ENCODE measurements at regions not wholly inside any gene's neighbourhood (a gene's known extent, or its start where the extent isn't known, plus 50 kb on each side); places are given as distances from the start of the nearest gene placed in this dataset.
"Not testable (repeated sequence)": the region's sequence is repeated elsewhere in the genome, so short reads cannot be mapped to it uniquely, and the experiment has no call there.

DNA sequence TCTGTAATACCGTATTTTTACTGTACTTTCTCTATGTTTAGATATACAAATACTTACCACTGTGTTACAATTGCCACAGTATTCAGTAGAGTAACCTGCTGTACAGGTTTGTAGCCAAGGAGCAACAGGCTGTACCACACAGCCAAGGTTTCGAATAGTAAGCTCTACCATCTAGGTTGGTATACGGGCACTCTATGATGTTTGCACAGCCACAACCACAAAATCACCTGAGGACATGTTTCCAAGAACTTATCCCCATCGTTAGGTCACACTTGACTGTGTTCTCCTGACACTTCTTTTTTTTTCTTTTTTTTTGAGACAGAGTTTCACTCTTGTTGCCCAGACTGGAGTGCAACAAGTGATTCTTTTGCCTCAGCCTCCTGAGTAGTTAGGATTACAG is 134.6 kb upstream of the TRIM24 start:
- ATAC-seq, result no peak
- WGBS, 4 donors, result 90 to 94% (median 92%) methylated on average over 4 of the region's 4 CpGs
- intact Hi-C loops (cut with DNase I), result no loop called here
- Histone ChIP-seq H3K27me3 (no peaks in the 10 kb centered on the region), H3K4me3 (no peak overlapping the region), H3K36me3 (no peaks in the 10 kb centered on the region), H3K27ac (no peak overlapping the region), H3K9me3 (peaks cover 0 to 24% (median 7%) of the 10 kb centered on the region in 12 donors), H3K4me1 (peaks cover 0 to 3% (median 0%) of the 10 kb centered on the region in 12 donors)
- no peak for TF ChIP-seq POLR2A (IDR thresholded peaks at IDR 0.05)
- TF ChIP-seq, protein P1, sequence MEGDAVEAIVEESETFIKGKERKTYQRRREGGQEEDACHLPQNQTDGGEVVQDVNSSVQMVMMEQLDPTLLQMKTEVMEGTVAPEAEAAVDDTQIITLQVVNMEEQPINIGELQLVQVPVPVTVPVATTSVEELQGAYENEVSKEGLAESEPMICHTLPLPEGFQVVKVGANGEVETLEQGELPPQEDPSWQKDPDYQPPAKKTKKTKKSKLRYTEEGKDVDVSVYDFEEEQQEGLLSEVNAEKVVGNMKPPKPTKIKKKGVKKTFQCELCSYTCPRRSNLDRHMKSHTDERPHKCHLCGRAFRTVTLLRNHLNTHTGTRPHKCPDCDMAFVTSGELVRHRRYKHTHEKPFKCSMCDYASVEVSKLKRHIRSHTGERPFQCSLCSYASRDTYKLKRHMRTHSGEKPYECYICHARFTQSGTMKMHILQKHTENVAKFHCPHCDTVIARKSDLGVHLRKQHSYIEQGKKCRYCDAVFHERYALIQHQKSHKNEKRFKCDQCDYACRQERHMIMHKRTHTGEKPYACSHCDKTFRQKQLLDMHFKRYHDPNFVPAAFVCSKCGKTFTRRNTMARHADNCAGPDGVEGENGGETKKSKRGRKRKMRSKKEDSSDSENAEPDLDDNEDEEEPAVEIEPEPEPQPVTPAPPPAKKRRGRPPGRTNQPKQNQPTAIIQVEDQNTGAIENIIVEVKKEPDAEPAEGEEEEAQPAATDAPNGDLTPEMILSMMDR (IDR thresholded peaks at IDR 0.05), result no peak
- DNase-seq, result no peak

DNA sequence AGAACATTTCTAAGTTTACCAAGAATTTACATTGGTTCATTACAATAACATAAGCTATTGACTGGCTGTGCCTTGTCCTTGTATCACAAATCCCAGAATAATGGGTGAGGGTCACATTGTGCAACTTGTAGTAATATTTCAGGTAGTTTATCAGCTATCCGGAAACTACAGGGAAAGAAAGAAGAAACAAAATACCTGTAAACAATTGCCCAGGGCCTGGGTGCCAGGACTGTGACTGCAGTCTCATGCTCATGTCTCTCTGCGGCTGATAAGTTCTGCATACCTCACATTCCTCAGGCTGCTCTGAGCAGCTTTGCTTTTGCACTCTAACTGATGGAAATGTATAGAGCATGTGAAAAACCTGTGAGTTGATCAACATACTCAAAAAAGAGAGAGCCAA is 131.8 kb upstream of the TRIM24 start:
- no peak for DNase-seq
- H3K27ac ChIP-seq, result peak overlapping the region in 1 of 12 donors; percentile 29
- peaks cover 0 to 47% (median 12%) of the 10 kb centered on the region in 12 donors for H3K9me3 ChIP-seq
- WGBS, 4 donors, result 37 to 53% (median 43%) methylated on average over 2 of the region's 2 CpGs
- H3K27me3 ChIP-seq, result no peaks in the 10 kb centered on the region
- no peak overlapping the region for H3K4me3 ChIP-seq
- no peak for TF ChIP-seq POLR2A (IDR thresholded peaks at IDR 0.05)
- TF ChIP-seq, protein P1 (IDR thresholded peaks at IDR 0.05), result no peak
- H3K4me1 ChIP-seq, result peaks cover 0 to 3% (median 0%) of the 10 kb centered on the region in 12 donors
- intact Hi-C loops (cut with DNase I), result no loop called here
- H3K36me3 ChIP-seq, result no peaks in the 10 kb centered on the region
- ATAC-seq, result peak in 2 of 4 donors; percentile 51 to 75

DNA sequence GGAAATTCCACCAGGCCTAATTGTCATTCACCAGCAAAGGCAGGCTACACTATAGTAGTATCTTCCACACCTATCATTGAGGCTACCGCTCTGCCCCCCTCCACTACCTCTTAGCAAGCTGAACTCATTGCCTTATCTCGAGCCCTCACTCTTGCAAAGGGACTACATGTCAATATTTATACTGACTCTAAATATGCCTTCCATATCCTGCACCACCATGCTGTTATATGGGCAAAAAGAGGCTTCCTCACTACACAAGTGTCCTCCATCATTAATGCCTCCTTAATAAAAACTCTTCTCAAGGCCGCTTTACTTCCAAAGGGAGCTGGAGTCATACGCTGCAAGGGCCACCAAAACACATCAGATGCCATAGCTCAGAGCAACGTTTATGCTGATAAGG is 127.2 kb upstream of the TRIM24 start:
- WGBS, 4 donors, result 89 to 95% (median 92%) methylated on average over 5 of the region's 5 CpGs
- intact Hi-C loops (cut with DNase I), result loop anchor here in 1 of 10 donors (10.0 kb wide), 1 partner anchor 72 kb away; no protein-coding TSS in a partner anchor
- not testable (repeated sequence) for H3K36me3 ChIP-seq, H3K4me1 ChIP-seq, ATAC-seq, H3K4me3 ChIP-seq, DNase-seq, H3K27ac ChIP-seq, H3K27me3 ChIP-seq
- peaks cover 0 to 54% (median 23%) of the 10 kb centered on the region in 12 donors for H3K9me3 ChIP-seq

DNA sequence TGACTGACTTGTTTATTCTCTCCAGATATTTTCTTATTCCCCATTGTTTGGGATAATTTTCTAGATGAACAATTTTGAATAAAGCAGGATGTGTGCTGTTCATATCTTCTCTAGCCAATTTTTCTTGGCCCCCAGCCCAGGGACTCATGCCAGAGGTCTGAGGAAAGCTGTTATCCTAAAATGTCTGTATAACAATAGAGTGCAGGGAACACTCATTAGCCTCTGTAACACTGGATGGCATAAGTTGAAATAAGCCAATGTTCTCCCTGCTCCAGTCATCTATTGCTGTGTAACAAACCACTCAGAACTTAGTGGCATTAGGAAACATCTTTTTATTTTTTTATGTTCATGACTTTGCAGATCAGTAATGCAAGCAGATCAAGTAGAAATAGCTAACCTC is 121.7 kb upstream of the TRIM24 start:
- Histone ChIP-seq H3K27ac (peak overlapping the region in 9 of 12 donors; percentile 20 to 72 (median 54)), H3K27me3 (no peaks in the 10 kb centered on the region), H3K36me3 (no peaks in the 10 kb centered on the region), H3K9me3 (peaks cover 0 to 61% (median 30%) of the 10 kb centered on the region in 12 donors), H3K4me1 (peaks cover 0 to 15% (median 3%) of the 10 kb centered on the region in 12 donors), H3K4me3 (no peak overlapping the region)
- intact Hi-C loops (cut with DNase I), result loop anchor here in 1 of 10 donors (10.0 kb wide), 1 partner anchor 66 kb away; no protein-coding TSS in a partner anchor
- ATAC-seq (peak; percentile 82 to 94 (median 89)), DNase-seq (peak; percentile 74 to 84 (median 77))
- TF ChIP-seq, protein P1 (IDR thresholded peaks at IDR 0.05), result no peak
- TF ChIP-seq POLR2A (IDR thresholded peaks at IDR 0.05), result no peak

DNA sequence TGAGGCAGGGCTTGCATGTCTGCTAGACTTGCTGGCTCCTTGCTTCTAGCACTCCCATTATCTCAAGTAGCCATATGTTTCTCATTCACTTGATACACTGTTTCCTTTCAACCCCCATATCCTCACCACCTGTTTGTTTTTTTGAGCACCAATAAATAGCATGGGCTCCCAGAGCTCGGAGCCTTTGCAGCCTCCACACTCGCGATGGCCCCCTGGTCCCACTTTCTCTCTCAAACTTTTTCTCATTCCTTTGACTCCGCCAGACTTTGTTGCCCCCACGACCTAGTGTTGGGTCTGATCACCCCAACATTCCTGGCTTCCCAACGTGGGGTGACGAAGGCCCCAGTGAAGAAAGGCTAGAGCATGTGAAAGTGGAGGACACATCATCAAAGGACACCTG is 120.8 kb upstream of the TRIM24 start:
- not testable (repeated sequence) for H3K36me3 ChIP-seq, H3K27me3 ChIP-seq, ATAC-seq, DNase-seq, H3K4me3 ChIP-seq
- peaks cover 0 to 15% (median 3%) of the 10 kb centered on the region in 12 donors for H3K4me1 ChIP-seq
- H3K9me3 ChIP-seq, result peaks cover 0 to 64% (median 28%) of the 10 kb centered on the region in 12 donors
- H3K27ac ChIP-seq, result peak overlapping the region in 5 of 12 donors; percentile 20 to 70 (median 52)
- intact Hi-C loops (cut with DNase I), result loop anchor here in 1 of 10 donors (10.0 kb wide), 1 partner anchor 66 kb away; no protein-coding TSS in a partner anchor
- 90 to 94% (median 93%) methylated on average over 7 of the region's 7 CpGs for WGBS, 4 donors
